Stimulated activated CD8-positive, alpha-beta memory T cell treated with anti-CD3 and anti-CD28 coated beads, Interleukin-15, amount 100 ng/mL, for 4 hours (primary cell): ENCODE measurements at regions not wholly inside any gene's neighbourhood (a gene's known extent, or its start where the extent isn't known, plus 50 kb on each side); places are given as distances from the start of the nearest gene placed in this dataset.
"Not testable (repeated sequence)": the region's sequence is repeated elsewhere in the genome, so short reads cannot be mapped to it uniquely, and the experiment has no call there.

Source experiments
- DNase-seq, 2 donors: peaks; one replicate each; pipeline ENCODE4 v3.0.0-alpha.2; 2020; ENCODE audit warnings: low read depth in 2 of 2

- DNase-seq, result no peak
Measured at GRCh38 chr20:53856300-53857295, 213.8 kb downstream of the BCAS1 start.

DNA sequence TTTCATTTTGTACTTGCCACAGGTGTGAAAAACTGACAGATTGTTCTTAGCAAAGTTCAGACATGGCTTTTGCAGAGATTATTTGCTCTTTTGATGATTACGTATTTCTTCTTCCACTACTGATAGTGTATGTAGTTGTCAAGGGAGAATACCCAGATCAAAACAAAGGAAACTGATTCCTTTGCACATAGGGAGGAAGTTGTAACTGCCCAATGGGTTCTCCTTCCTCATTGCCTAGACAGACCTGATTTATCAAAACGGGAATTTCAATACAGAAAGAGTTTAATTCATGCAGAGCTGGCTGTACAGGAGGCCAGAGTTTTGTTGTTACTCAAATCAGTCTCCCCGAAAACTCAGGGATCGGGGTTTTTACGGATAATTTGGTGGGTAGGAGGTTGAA is 214.7 kb downstream of the BCAS1 start:
- no peak for DNase-seq

- not testable (repeated sequence) for DNase-seq
Measured at GRCh38 chr20:53854609-53854926, 215.8 kb downstream of the BCAS1 start.

GRCh38 chr20:53853111-53853713 is 217.2 kb downstream of the BCAS1 start:
- no peak for DNase-seq

DNA sequence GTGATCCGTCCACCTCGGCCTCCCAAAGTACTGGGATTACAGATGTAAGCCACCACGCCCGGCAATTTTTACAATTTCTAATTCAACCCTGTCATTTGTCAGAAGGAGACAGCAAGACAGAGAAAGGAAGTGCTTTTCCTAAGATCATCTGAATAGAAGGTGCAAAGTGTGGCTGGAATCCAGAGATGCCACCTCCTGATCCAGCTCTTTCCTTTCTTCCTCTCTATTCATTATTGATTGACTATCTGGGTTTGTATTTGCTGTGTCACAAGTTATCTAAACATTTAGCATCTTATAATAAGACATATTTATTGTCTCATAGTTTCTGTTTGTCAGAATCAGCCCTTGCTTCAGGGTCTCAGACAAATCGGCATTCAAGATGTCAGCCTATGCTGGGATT is 217.7 kb downstream of the BCAS1 start:
- no peak for DNase-seq

DNA sequence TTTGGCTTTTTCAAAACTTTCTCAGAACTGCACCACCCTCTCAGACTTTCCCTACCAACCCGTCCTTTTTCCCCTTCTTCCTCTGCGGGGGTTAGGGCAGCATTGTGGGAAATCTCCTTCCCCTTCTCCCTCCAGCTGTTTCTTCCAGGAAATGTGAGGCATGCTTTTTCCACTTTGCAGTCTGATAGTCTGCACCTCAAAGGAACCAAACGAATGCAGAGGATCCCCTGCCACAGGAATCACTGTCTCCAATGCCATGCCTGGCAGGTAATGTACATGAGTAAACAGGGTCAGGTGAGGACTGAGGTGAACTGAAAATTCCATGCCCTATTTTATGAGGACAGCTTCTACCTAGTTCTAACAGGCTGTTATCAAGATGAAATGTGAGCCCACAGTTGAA is 218.4 kb downstream of the BCAS1 start:
- DNase-seq, result no peak

DNA sequence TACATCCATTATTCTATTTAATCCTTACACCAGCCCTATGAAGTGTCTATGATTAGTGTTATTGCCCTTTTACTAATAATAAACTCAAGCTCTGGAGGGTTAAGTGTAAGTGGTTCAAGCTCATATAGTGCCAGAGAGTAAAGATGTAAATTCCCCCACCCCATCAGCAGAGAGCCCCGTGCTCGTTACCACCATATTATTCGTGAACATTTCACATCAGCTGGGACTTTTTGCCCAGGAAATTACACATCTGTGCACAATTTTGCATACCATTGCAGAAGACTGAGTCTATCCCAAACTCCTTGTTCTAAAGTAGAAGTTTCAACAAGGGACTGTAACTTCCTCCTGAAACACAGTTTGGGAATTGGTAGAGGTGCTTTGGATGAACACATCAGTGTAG is 220.1 kb downstream of the BCAS1 start:
- no peak for DNase-seq

- no peak for DNase-seq
Measured at GRCh38 chr20:53849471-53850059, 220.8 kb downstream of the BCAS1 start.

GRCh38 chr20:53848304-53848703 is 222.1 kb downstream of the BCAS1 start:
- no peak for DNase-seq

GRCh38 chr20:53847837-53848170 is 222.6 kb downstream of the BCAS1 start:
- DNase-seq, result no peak

DNA sequence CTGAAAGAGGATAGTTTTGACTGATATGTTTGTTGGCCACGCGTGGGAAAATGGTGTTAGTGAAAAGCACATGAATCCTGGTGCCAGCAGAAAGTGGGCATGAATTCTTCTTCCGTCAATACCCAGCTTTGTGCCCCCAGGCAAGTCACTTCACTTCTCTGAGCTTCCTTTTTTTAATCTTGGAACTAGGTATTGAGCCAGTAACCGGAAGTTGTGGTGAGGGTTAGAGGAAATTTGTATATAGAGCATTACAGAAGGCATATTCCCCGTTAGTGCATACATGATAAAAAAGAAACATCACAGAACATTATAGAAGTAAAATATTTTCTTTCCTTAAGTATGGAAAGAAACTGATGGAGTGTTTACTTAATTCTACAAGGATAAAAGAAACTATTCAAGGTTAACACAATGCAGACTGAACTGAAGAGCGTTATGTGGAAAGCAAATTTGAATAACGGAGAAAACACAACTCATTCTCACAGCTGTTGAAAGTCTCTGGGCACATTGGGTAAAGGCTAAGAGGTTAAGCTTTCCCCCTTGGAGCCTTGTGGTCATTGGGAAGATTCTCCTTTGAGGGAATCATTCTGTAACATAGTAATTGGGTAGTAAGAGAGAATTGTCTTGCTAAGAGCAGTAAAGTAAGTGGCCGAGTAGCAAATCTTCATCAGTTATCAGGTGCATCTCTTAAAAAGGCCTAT is 223.1 kb downstream of the BCAS1 start:
- DNase-seq, result no peak

GRCh38 chr20:53846640-53847039 is 223.8 kb downstream of the BCAS1 start:
- no peak for DNase-seq

- DNase-seq, result no peak
Measured at GRCh38 chr20:53845980-53846379, 224.4 kb downstream of the BCAS1 start.

- no peak for DNase-seq
Measured at GRCh38 chr20:53844259-53844658, 226.1 kb downstream of the BCAS1 start.

DNA sequence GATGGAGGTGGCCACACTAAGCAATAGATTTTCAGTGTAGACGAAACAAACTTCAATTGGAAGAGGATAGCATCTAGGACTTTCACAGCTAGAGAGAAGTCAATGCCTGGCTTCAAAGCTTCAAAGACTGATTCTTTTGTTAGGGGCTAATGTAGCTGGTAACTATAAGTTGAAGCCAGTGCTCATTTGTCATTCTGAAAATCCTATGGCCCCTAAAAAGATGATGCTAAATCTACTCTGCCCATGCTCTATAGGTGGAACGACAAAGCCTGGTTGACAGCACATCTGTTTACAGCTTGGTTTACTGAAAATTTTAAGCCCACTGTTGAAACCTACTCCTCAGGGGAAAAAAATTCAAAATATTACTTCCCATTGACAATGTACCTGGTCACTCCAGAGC is 226.7 kb downstream of the BCAS1 start:
- no peak for DNase-seq

GRCh38 chr20:53842301-53843099 is 227.9 kb downstream of the BCAS1 start:
- no peak for DNase-seq

- DNase-seq, result no peak
Measured at GRCh38 chr20:53841741-53842140, 228.7 kb downstream of the BCAS1 start.

DNA sequence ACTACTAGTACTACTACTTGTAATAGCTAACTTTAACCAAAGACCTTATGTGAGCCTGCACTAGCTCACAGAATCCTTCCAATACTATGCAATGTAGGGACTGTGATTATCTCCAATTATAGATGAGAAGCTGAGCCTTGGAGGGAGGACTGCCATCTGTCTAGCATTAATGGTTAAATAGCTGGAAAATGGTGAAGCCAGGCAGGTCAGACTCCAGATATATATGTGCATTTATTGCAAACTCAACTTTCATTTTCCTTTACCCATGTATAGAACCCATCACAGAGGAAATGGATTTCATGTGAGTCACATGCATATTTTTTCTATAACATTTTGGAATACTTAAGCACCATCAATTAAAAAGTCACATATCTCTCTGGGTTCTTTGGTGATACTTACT is 229.9 kb downstream of the BCAS1 start:
- no peak for DNase-seq

GRCh38 chr20:53839423-53840176 is 230.8 kb downstream of the BCAS1 start:
- peak; percentile 30 to 40 for DNase-seq

- DNase-seq, result no peak
Measured at GRCh38 chr20:53838311-53838868, 232.0 kb downstream of the BCAS1 start.
